GM19372 (cell line): ENCODE measurements at regions not wholly inside any gene's neighbourhood (a gene's known extent, or its start where the extent isn't known, plus 50 kb on each side); places are given as distances from the start of the nearest gene placed in this dataset.
"Not testable (repeated sequence)": the region's sequence is repeated elsewhere in the genome, so short reads cannot be mapped to it uniquely, and the experiment has no call there.

Experiments used
- ATAC-seq: cut with Tn5 transposase; IDR thresholded peaks from one replicate; pipeline ENCODE4 v1.9.1; 2021; ENCODE audit warnings: mild to moderate bottlenecking, low read depth, moderate library complexity; ENCODE audit not compliant: unreplicated experiment

DNA sequence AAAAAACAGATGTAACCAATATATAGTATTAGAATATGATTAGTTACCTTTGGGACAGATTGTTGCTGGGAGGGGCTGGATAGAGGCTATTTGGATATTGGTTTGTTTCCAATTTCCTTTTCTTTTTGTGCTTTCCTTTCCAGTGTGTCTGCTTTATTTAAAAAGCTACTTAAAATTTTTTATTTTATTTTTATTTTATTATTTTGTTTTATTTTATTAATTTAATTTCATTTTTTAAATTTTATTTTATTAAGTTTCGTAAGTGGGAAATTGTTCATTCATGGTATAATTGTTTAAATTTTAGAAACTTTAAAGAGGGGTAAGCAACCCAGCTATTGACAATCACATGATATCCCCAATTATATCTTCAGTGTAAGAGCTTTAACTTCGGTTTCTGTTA lies 2077.0 kb upstream of the PCDH20 start:
- no peak for ATAC-seq

DNA sequence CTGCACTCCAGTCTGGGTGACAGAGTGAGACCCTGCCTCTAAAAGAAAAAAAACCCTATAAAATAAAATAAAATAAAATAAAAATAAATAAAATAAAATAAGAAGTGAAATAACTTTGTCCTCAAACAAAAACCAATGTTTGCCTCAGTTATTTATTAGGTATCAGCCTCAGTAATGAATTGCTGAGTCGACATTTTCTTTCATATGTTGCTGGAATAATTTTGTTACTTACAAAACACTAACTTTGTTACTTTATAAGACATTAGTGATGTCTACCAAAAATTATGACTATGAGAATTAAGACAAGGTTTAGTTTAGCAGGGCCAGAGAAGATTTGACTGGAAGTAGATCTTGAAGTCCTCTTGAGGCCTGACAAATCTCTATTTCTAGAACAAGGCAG lies 2074.5 kb upstream of the PCDH20 start:
- ATAC-seq, result no peak

DNA sequence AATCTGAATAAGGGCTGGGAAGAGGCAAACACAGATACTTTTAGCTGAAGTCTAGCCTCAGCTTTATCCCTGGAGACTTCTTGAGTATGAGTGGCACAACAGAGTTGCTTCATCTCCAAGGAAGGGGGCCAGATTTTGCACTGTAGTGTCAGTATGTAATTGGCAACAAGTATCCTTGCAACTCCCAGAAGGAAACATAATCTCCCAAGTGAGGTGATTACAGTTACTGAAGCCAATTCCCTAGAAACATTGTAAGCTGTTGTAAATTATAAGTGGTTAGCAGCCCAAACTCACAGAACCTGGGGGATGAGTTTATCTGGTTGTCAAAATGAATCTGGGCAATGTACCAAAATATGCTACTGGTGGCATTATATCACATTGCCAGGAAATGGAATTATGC lies 2065.7 kb upstream of the PCDH20 start:
- no peak for ATAC-seq

DNA sequence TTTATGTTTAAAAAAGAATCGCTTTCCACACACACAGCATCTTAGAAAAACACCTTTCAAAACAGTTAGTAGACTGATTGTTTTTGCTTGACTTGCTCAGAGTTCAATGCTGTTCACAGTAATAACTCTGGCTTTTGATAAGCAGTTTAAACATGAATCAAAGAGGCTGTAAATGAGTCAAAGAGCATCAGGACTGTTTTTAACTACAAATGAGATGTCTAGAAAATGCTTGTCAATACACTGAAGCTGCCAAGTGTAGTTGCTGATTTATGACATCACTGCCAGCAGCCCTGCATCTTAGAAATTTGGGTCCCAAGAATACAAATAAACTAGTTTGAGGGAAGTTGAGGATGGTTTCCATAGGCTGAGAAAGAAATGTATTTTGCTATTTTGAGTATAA lies 2057.1 kb upstream of the PCDH20 start:
- no peak for ATAC-seq

GRCh38 chr13:63463782-63464610 lies 2048.3 kb upstream of the PCDH20 start:
- ATAC-seq, result peak; percentile 68

GRCh38 chr13:63460462-63461090 lies 2044.9 kb upstream of the PCDH20 start:
- ATAC-seq, result no peak

DNA sequence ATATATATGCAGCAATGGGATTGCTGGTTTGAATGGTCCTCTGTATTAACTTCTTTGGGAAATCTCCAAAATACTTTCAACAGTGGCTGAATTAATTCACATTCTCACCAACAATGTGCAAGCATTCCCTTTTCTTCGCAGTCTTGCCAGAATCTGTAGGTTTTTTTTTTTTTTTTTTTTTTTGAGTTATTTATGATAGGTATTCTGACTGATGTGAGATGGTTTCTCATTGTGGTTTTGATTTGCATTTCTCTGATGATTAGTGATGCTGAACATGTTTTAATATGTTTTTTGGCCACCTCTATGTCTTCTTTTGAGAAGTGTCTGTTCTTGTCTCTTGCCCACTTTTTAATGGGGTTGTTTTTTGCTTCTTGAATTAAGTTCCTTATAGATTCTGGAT lies 2041.5 kb upstream of the PCDH20 start:
- ATAC-seq, result no peak

GRCh38 chr13:63455938-63456337 lies 2040.3 kb upstream of the PCDH20 start:
- ATAC-seq, result no peak

DNA sequence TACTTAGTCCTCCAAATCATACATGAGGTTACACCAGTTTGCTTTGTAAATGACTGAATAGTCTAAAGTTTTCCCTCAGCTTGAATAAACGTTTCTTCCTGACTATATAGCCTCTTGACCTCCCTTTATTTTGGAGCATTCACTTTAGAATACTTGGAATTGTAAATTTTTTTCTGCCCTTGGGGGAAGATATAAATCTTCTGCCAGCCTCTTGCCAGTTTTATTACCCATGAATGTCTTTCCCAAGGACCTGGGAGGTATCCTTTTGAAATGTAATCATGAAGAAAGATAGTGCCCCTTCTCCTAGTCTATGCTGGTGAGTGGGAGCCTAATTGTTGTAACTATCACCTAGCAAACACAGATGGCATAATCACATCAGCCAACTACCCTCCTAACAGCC lies 2033.9 kb upstream of the PCDH20 start:
- no peak for ATAC-seq

DNA sequence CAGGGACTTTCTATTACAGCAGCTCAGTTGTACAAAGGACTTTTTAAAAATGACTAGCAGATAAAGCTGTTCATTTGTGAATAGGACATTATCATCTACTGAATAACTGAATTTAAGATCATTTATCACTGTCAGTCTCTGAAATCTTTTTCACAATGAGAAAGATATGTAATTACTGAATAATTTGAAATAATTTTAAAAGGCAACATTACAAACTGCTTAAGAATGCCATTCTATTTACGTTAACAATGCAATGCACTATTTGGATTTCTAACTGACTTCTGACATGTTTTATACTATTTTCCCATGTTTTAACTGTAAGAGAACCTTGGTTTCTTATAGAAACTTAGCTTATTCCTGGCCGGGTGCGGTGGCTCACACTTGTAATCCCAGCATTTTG lies 2033.0 kb upstream of the PCDH20 start:
- ATAC-seq, result no peak

DNA sequence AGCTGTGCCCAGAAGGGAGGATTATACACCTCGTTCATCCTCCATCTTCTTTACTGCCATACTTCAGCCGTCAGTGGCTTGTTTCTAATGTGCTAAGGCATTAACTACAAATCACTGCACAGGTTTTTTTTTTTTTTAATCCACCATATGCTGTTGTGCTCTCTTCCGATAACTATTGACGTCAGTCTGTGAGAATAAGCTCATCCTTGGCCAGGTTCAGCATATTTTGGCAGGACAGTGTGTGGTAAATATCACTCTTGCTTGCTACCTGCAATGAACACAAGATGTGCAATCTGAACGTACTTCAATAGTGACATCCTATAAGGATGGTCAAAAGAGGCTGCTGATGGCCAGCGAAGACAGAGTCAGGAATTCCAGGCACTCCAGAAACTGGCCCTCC lies 2030.7 kb upstream of the PCDH20 start:
- no peak for ATAC-seq

DNA sequence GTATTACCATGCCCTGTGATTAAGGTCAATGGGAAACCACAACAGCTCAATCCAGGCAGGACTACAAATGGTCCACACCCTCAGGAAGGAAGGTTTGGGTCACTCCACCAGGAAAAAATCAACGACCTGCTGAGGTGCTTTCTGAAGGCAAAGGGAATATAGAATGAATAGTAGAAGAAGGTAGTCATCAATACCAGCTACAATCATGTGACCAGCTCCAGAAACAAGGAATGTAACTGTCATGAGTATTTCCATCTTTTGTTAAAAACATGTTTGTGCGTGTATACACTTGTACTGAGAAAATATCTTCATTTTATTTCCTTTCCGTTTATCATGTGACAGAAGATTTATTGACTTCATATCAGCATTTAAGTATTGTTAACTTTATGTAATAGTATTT lies 2028.6 kb upstream of the PCDH20 start:
- ATAC-seq, result not testable (repeated sequence)

DNA sequence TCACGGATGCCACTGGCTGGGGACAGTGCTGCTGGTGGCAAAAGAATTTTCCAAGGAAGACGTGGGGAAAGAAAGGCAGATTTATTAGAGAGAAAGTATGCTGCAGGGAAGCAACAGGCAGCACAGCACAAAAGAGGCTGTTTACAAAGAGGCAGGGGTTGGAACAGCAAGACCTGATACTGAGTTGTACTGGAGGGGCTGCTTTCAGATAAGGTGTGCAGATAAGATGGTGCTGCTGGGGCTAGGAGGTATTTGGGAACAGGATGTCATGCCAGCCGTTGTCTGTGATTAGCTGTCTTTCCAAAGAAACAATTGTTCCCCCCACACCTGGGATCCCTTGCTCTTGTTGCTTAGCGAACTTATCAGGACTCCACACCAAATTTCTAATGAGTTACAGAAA lies 2023.3 kb upstream of the PCDH20 start:
- ATAC-seq, result no peak

DNA sequence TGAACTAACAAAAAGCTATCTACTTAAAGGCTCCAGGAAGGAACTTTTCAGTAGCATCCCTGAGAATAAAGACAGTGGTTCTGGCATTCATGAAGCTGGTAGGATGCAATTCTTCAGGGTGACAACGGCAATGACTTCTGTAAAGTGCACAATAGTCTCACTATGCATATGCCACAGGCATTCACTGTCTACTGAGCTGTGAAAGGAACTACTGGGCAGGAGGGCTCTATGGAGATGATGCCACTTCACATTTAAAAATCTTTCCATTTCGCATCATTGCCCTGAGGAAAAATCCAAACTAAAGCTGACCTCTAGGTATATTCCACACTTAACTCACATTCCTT lies 2020.6 kb upstream of the PCDH20 start:
- no peak for ATAC-seq

DNA sequence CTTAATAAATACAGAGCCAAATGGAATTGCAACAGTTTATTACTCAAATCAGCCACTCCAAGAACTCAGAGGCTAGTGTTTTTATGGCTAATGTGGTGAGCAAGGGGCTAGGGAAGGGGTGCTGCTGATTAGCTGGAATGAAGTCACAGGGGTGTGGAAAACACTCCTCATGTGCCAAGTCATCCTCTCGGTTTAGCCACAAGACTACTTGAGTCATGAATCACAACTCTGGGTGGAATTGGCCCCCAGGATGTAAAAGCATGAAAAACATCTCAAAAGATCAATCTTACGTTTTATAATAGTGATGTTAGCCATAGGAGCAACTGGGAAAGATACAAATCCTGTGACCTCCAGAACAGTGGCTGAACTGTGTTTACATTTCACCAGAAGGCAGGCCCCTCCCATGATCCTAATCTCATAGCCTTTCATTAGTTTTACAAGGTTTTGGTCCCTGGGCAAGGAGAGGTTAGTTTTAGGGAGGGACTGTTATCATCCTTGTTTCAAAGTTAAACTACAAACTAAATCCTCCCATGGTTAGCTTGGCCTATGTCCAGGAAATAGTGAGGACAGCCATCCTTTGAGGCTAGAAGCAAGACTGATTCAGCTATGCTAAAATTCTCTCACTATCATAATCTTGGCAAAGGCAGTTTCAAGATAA lies 2020.1 kb upstream of the PCDH20 start:
- no peak for ATAC-seq

GRCh38 chr13:63433546-63434150 lies 2018.0 kb upstream of the PCDH20 start:
- ATAC-seq, result no peak

DNA sequence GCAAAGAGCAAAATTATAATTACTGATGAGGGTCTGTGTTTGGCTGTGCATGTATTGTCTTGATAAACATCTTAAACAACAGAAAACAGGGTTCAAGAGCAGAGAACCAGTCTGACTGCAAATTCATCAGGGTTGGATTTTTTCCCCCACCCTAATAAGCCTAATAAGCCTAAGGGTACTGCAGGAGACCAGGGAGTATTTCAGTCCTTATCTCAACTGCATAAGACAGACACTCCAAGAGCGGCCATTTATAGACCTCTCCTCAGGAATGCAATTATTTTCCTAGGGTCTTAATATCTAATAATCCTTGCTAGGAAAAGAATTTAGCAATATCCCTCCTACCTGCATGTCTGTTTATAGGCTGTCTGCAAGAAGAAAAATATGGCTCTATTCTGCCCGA lies 2011.5 kb upstream of the PCDH20 start:
- ATAC-seq, result no peak

DNA sequence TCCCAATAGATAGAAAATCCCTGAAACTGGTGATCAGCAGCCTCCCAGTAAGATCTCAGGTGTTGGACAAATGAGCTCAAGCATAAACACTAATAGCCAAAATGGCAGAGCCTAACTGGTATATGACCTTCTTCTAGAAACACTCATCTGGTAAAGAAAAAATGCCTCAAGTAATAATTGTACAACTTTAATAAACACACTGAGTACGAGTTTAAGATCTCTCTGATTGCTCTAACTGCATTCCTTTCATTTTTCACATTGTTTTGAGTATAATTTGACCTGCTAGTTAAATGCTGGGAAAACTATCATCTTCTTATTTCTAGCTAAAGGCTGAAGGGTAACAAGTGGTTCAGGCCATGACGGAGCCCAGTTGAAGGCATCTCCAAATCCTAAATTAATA lies 2009.5 kb upstream of the PCDH20 start:
- ATAC-seq, result no peak

DNA sequence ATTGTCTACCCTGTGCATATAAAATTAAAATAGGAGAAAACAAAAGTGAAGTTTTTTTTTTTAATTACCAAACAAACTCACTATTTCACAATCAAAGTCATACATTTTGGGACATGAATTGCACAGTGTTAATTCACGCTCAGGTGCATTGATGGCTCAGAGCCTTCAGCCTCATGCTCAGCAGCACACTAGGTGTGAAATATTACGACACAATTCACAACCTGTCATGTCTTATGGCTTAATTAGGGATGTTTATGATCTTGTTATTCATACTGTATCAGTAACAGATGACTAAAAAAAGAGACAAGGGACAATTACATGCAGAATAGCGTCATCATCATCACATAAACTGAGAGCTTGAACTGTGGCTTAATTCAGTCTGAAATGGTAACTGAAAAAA lies 2005.5 kb upstream of the PCDH20 start:
- no peak for ATAC-seq

DNA sequence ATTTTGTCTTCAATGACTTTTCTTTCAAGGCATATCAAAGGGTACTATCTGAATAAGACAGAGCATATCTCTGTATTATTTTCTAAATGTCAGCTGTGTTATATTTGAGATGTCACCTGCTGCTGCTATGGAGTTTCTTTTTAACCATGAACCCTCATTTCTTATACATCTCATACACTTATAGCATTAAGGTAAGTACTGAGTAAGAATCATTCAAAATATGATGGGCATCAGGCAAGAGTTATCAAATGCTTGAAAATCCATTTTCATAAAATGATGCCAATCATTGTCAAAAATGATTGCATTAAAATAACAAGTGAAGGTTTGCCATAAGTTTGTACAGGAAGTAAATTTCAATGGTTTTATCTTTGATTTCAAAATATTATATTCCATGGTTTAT lies 2005.0 kb upstream of the PCDH20 start:
- ATAC-seq, result no peak

- ATAC-seq, result no peak
These were observed 1998.6 kb upstream of the PCDH20 start for GRCh38 chr13:63414247-63414646.
